IMR-90 (cell line): ENCODE measurements at regions not wholly inside any gene's neighbourhood (a gene's known extent, or its start where the extent isn't known, plus 50 kb on each side); places are given as distances from the start of the nearest gene placed in this dataset.

Source experiments
- ATAC-seq: fragments of 200-7000 bp; cut with Tn5 transposase; 2 replicates; pipeline ENCODE4 v1.9.1; 2020; ENCODE audit warnings: low read depth, mild to moderate bottlenecking, moderate library complexity
- BruUV-seq: library from RNA; stranded (reverse); fragments of 400-500 nt; replicated peaks from 2 replicates; lab custom pipeline; 2021; lab: Mats Ljungman, UMichigan
- CTCF ChIA-PET: fragments of 300-600 bp; formaldehyde crosslinking; extraction: SDS; loops from one replicate; lab custom pipeline; 2021; ENCODE audit warnings: antibody characterized with exemption; lab: Yijun Ruan, JAX
- POLR2A ChIA-PET: fragments of 300-600 bp; sonication (Branson Sonifier 250); formaldehyde crosslinking; loops from one replicate; lab custom pipeline; 2022; ENCODE audit warnings: antibody characterized with exemption; ENCODE audit not compliant: unreplicated experiment; lab: Charles Lee
- DNase-seq: peaks from one replicate; pipeline ENCODE4 v3.0.0; 2013
- H2AFZ ChIP-seq: replicated peaks from 2 replicates; pipeline ENCODE3; 2013; ENCODE audit warnings: low read length, mild to moderate bottlenecking; ENCODE audit not compliant: poor library complexity
- H2AK5ac ChIP-seq: 2 replicates; pipeline ENCODE4 v1.6.1; 2013; ENCODE audit warnings: low read depth, low read length, inconsistent platforms
- H2AK9ac ChIP-seq: replicated peaks from 2 replicates; pipeline ENCODE3; 2013; ENCODE audit warnings: mild to moderate bottlenecking, low read depth, low read length, moderate library complexity; ENCODE audit not compliant: poor library complexity
- H2BK120ac ChIP-seq: 2 replicates; pipeline ENCODE4 v1.6.1; 2013; ENCODE audit warnings: low read depth, low read length, inconsistent platforms
- H2BK15ac ChIP-seq: 3 replicates; pipeline ENCODE4 v1.6.1; 2013; ENCODE audit warnings: low read depth, low read length, inconsistent platforms
- H2BK20ac ChIP-seq: 2 replicates; pipeline ENCODE4 v1.6.1; 2013; ENCODE audit warnings: low read depth, mild to moderate bottlenecking, inconsistent platforms, low read length, moderate library complexity
- H2BK5ac ChIP-seq: 2 replicates; pipeline ENCODE4 v1.6.1; 2013; ENCODE audit warnings: mild to moderate bottlenecking, low read depth, low read length, inconsistent platforms; ENCODE audit not compliant: poor library complexity, severe bottlenecking
- H3K14ac ChIP-seq: replicated peaks from 2 replicates; pipeline ENCODE4 v1.6.1; 2013; ENCODE audit warnings: low read depth, low read length, inconsistent platforms
- H3K18ac ChIP-seq: 2 replicates; pipeline ENCODE4 v1.6.1; 2013; ENCODE audit warnings: low read depth, low read length, control low read depth
- H3K23ac ChIP-seq: 2 replicates; pipeline ENCODE4 v1.6.1; 2013; ENCODE audit warnings: low read depth, low read length, inconsistent platforms
- H3K27ac ChIP-seq: 2 replicates; pipeline ENCODE4 v1.5.1; 2013; ENCODE audit warnings: mild to moderate bottlenecking, control low read depth, low read length; ENCODE audit not compliant: insufficient read depth
- H3K27me3 ChIP-seq: 2 replicates; pipeline ENCODE4 v1.6.1; 2013; ENCODE audit warnings: low read length; ENCODE audit not compliant: control insufficient read depth, insufficient read depth
- H3K36me3 ChIP-seq: 2 replicates; pipeline ENCODE4 v1.6.1; 2013; ENCODE audit warnings: low read length, mixed read lengths; ENCODE audit not compliant: control insufficient read depth, insufficient read depth
- H3K4ac ChIP-seq: 2 replicates; pipeline ENCODE4 v1.6.1; 2013; ENCODE audit warnings: low read depth, low read length, inconsistent platforms
- H3K4me1 ChIP-seq: 2 replicates; pipeline ENCODE4 v1.6.1; 2013; ENCODE audit warnings: low read length, mixed read lengths; ENCODE audit not compliant: control insufficient read depth, insufficient read depth
- H3K4me2 ChIP-seq: 2 replicates; pipeline ENCODE4 v1.6.1; 2013; ENCODE audit warnings: low read depth, mild to moderate bottlenecking, control low read depth, low read length, moderate library complexity
- H3K4me3 ChIP-seq: 2 replicates; pipeline ENCODE4 v1.5.1; 2013; ENCODE audit warnings: low read depth, mild to moderate bottlenecking, control low read depth, low read length, moderate library complexity; ENCODE audit not compliant: insufficient read depth
- H3K56ac ChIP-seq: 2 replicates; pipeline ENCODE4 v1.6.1; 2013; ENCODE audit warnings: low read length, inconsistent platforms; ENCODE audit not compliant: insufficient read depth; ENCODE audit errors: extremely low read depth
- H3K79me1 ChIP-seq, 2 experiments: 2 replicates each; pipeline ENCODE4 v1.6.1; 2013; ENCODE audit warnings: low read length in 2 of 2, inconsistent platforms in 1 of 2, low read depth in 1 of 2
- H3K9ac ChIP-seq: 2 replicates; pipeline ENCODE4 v1.6.1; 2013; ENCODE audit warnings: low read depth, low read length, control low read depth
- H3K9me1 ChIP-seq: 2 replicates; pipeline ENCODE4 v1.6.1; 2013; ENCODE audit warnings: low read length, inconsistent platforms; ENCODE audit not compliant: insufficient read depth
- H3K9me3 ChIP-seq: 2 replicates; pipeline ENCODE4 v1.6.1; 2013; ENCODE audit warnings: low read length; ENCODE audit not compliant: control insufficient read depth, insufficient read depth
- H4K20me1 ChIP-seq: 2 replicates; pipeline ENCODE4 v1.6.1; 2013; ENCODE audit warnings: low read length, inconsistent platforms; ENCODE audit not compliant: insufficient read depth
- H4K5ac ChIP-seq: 2 replicates; pipeline ENCODE4 v1.6.1; 2013; ENCODE audit warnings: mild to moderate bottlenecking, low read depth, low read length, control low read depth
- H4K8ac ChIP-seq, 2 experiments: 2 replicates each; pipeline ENCODE4 v1.6.1; 2013; ENCODE audit warnings: low read depth in 2 of 2, low read length in 2 of 2, control low read depth in 1 of 2, inconsistent platforms in 1 of 2
- H4K91ac ChIP-seq: 2 replicates; pipeline ENCODE4 v1.6.1; 2013; ENCODE audit warnings: low read depth, low read length, inconsistent platforms; ENCODE audit not compliant: insufficient read depth
- FOS ChIP-seq: fragments of 150-350 bp; IDR thresholded peaks from 2 replicates; pipeline ENCODE4 v1.6.1; 2016; ENCODE audit warnings: low read depth, low read length
- MAFK ChIP-seq: IDR thresholded peaks from 2 replicates; pipeline ENCODE4 v1.6.1; 2012; ENCODE audit warnings: low read depth, low read length, improper control_type of control experiment
- NFE2L2 ChIP-seq: fragments of 150-350 bp; IDR thresholded peaks from 2 replicates; pipeline ENCODE4 v1.6.1; 2016; ENCODE audit warnings: low read depth, mild to moderate bottlenecking, low read length
- POLR2A ChIP-seq: IDR thresholded peaks from 2 replicates; pipeline ENCODE4 v1.6.1; 2012; ENCODE audit warnings: mild to moderate bottlenecking, low read depth, low read length
- RCOR1 ChIP-seq: IDR thresholded peaks from 2 replicates; pipeline ENCODE4 v1.6.1; 2012; ENCODE audit warnings: mild to moderate bottlenecking, low read length, improper control_type of control experiment; ENCODE audit not compliant: insufficient replicate concordance
- RFX5 ChIP-seq: IDR thresholded peaks from 2 replicates; pipeline ENCODE4 v1.8.0; 2012; ENCODE audit warnings: low read depth, mild to moderate bottlenecking, low read length, moderate library complexity
- WGBS, 2 experiments: methylation state at CpG; one replicate each; pipeline versions ENCODE4 v1.1.5 to v1.1.7; 2013; ENCODE audit warnings: missing lambda C conversion rate in 2 of 2; ENCODE audit not compliant: insufficient read length in 1 of 2; ENCODE audit errors: extremely low coverage in 2 of 2; 5-methylcytosine and 5-hydroxymethylcytosine counted together
- dilution Hi-C: fragments of 300-500 bp; cut with HindIII; formaldehyde crosslinking; loops from one replicate; pipeline ENCODE4 v1.14.3; 2018; ENCODE audit warnings: low sequenced_read_pairs; ENCODE audit not compliant: unreplicated experiment
- in situ Hi-C: fragments of 300-500 bp; cut with MboI; formaldehyde crosslinking; loops from 3 replicates; pipeline ENCODE4 v1.14.3; 2019; ENCODE audit warnings: low sequenced_read_pairs, inconsistent platforms, mixed read lengths
- intact Hi-C: fragments of 100-400 bp; cut with micrococcal nuclease; formaldehyde crosslinking; loops from 2 replicates; pipeline ENCODE4 v1.10.0; 2022
- TF ChIP-seq, protein P1 (sequence below): conservative IDR thresholded peaks from 2 replicates; pipeline ENCODE4 v1.5.1; 2012; ENCODE audit warnings: mild to moderate bottlenecking, low read depth, low read length, improper control_type of control experiment

DNA sequence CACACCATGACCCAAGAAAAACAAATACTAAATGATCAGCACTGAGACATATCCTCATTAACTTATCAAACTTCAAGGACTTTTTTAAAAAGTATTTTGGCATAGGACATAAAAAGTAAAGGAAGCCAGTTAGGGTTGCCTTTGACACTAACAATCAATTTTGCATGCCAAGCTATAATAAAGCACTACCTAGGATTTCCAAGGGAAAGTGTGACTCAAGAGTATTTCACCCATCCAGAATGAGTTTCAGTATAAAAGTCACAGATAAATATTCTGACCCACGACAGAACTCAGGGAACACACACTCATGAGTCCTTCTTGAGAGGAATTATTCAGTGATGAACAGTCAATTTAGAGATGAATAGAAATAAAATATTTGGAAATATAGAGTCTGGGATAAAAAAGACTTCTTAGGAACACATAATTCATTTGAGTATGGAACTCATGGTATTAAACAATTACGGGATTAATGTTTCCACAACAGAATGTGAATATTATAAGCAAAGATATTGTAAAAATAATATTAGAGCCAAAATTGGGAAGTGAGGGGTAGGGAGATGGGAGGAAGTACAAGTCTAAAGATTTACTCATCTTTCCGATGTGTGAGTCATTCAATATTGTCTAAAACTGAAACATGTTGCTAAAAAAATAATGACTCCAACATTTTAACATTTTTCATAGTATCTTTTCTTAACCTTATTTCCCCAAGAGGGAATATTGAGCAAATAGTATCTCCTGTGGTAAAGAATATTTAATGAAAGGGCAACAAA lies 143.5 kb upstream of the LNX1 start:
- no peak overlapping the region for H3K9ac ChIP-seq
- intact Hi-C loops = loop anchor here (5.0 kb wide), 1 partner anchor 33 kb away; no protein-coding TSS in a partner anchor

More for the DNA sequence above, 143.5 kb upstream of the LNX1 start:
- H4K8ac ChIP-seq = peak overlapping the region in 1 of 2 experiments; percentile 57; a peak in 2 of 4 replicates
- H3K56ac ChIP-seq = peak overlapping the region; percentile 62
- peak overlapping the region; percentile 95; the same call in 1 of the 2 replicates for H3K4ac ChIP-seq
- peak overlapping the region; percentile 95; the same call in 1 of the 2 replicates for H2BK120ac ChIP-seq
- no peak overlapping the region; the same call in 1 of the 2 replicates for H3K14ac ChIP-seq
- H4K20me1 ChIP-seq = no peaks in the 10 kb centered on the region
- 0 out of 2 replicates have a peak, but pooled peaks cover 7% of the 10 kb centered on the region for H3K9me1 ChIP-seq
- H3K4me1 ChIP-seq = peaks cover 7% of the 10 kb centered on the region
- no TSS peak for BruUV-seq
- H3K27ac ChIP-seq = no peak overlapping the region
- peak overlapping the region; percentile 80; the same call in 1 of the 2 replicates for H3K18ac ChIP-seq
- DNase-seq = peak; percentile 75
- dilution Hi-C loops (no loop called here), in situ Hi-C loops (no loop called here)
- no peaks in the 10 kb centered on the region for H3K9me3 ChIP-seq
- H3K36me3 ChIP-seq = no peaks in the 10 kb centered on the region
- H4K5ac ChIP-seq = peak overlapping the region; percentile 43; the same call in 1 of the 2 replicates
- H2AFZ ChIP-seq = no peak overlapping the region
- H4K91ac ChIP-seq = no peak overlapping the region
- no CpG with 5 or more reads among the region's 3 CpGs for WGBS, 2 experiments
- ChIA-PET CTCF (no interaction called here), POLR2A (no interaction called here)
- no peaks in the 10 kb centered on the region for H3K27me3 ChIP-seq
- peak overlapping the region; percentile 89 for H2BK5ac ChIP-seq
- H3K4me3 ChIP-seq = no peak overlapping the region
- ATAC-seq = peak; percentile 77
- H2AK5ac ChIP-seq = no peak overlapping the region
- H3K79me1 ChIP-seq = no peaks in the 10 kb centered on the region
- no peak for TF ChIP-seq RFX5
- TF ChIP-seq, protein P1, sequence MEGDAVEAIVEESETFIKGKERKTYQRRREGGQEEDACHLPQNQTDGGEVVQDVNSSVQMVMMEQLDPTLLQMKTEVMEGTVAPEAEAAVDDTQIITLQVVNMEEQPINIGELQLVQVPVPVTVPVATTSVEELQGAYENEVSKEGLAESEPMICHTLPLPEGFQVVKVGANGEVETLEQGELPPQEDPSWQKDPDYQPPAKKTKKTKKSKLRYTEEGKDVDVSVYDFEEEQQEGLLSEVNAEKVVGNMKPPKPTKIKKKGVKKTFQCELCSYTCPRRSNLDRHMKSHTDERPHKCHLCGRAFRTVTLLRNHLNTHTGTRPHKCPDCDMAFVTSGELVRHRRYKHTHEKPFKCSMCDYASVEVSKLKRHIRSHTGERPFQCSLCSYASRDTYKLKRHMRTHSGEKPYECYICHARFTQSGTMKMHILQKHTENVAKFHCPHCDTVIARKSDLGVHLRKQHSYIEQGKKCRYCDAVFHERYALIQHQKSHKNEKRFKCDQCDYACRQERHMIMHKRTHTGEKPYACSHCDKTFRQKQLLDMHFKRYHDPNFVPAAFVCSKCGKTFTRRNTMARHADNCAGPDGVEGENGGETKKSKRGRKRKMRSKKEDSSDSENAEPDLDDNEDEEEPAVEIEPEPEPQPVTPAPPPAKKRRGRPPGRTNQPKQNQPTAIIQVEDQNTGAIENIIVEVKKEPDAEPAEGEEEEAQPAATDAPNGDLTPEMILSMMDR = no peak
- no peak for TF ChIP-seq POLR2A
- TF ChIP-seq MAFK = no peak; the same call in 1 of the 2 replicates
- no peak for TF ChIP-seq RCOR1
- peak; percentile 41; the same call in 1 of the 2 replicates for TF ChIP-seq FOS
- TF ChIP-seq NFE2L2 = no peak
- no peak overlapping the region for H2BK15ac ChIP-seq
- peak overlapping the region; percentile 74; the same call in 1 of the 2 replicates for H3K4me2 ChIP-seq
- H2BK20ac ChIP-seq = peak overlapping the region; percentile 97; the same call in 1 of the 2 replicates
- H3K23ac ChIP-seq = no peak overlapping the region
- H2AK9ac ChIP-seq = no peak overlapping the region
